C4-2B (cell line): ENCODE measurements at regions not wholly inside any gene's neighbourhood (a gene's known extent, or its start where the extent isn't known, plus 50 kb on each side); places are given as distances from the start of the nearest gene placed in this dataset.

ENCODE experiments used
- H3K27ac ChIP-seq: fragments of 450-650 bp; 2 replicates; pipeline ENCODE4 v1.5.1; 2017
- ZFX ChIP-seq: fragments of 450-650 bp; IDR thresholded peaks from 2 replicates; pipeline ENCODE4 v1.6.1; 2017
- TF ChIP-seq, protein P1 (sequence below): fragments of 450-650 bp; conservative IDR thresholded peaks from 2 replicates; pipeline ENCODE4 v1.5.1; 2017; ENCODE audit warnings: mild to moderate bottlenecking

DNA sequence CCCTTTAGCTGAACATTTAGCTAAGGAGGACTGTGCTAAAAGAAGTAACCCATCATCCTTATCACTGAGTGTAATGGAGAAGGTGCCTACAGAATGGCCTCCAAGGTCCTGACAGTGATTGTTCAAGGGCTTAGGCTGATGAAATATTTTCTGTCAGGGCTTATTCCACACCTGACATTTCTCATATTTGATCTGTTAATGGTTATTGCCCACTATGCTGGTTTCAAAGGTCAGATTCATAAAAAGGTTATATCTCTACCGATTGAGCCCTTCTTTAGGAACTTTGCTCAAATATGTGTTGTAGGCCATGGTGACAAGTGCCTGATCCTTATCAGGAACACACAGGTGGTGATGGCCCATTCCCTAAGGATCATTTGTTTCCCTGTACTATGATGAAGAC lies 766.4 kb upstream of the ADGRL2 start:
- H3K27ac ChIP-seq = no peak overlapping the region
- TF ChIP-seq, protein P1, sequence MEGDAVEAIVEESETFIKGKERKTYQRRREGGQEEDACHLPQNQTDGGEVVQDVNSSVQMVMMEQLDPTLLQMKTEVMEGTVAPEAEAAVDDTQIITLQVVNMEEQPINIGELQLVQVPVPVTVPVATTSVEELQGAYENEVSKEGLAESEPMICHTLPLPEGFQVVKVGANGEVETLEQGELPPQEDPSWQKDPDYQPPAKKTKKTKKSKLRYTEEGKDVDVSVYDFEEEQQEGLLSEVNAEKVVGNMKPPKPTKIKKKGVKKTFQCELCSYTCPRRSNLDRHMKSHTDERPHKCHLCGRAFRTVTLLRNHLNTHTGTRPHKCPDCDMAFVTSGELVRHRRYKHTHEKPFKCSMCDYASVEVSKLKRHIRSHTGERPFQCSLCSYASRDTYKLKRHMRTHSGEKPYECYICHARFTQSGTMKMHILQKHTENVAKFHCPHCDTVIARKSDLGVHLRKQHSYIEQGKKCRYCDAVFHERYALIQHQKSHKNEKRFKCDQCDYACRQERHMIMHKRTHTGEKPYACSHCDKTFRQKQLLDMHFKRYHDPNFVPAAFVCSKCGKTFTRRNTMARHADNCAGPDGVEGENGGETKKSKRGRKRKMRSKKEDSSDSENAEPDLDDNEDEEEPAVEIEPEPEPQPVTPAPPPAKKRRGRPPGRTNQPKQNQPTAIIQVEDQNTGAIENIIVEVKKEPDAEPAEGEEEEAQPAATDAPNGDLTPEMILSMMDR = no peak

DNA sequence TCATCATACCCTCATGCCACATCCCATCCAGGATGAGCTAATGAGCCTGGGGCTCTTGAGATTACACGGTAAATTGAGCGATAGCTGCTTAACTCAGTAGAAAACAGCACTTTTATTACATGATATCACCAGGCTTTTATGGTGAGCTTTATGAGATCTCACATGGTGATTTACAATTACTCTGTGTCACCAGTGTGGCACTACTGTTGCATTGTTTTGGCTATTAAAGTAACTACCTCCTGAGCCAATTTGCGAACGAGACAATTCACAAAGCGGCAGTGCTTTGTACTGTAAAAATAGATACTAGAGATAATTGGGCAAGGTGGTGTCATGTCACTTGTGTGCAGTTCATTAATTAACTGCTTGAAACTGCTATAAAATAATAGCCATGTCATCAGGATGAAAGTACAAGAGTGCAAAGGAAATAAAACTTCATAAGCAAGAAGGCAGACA lies 767.7 kb upstream of the ADGRL2 start:
- TF ChIP-seq ZFX = no peak
- TF ChIP-seq, protein P1 = no peak
- H3K27ac ChIP-seq = no peak overlapping the region

DNA sequence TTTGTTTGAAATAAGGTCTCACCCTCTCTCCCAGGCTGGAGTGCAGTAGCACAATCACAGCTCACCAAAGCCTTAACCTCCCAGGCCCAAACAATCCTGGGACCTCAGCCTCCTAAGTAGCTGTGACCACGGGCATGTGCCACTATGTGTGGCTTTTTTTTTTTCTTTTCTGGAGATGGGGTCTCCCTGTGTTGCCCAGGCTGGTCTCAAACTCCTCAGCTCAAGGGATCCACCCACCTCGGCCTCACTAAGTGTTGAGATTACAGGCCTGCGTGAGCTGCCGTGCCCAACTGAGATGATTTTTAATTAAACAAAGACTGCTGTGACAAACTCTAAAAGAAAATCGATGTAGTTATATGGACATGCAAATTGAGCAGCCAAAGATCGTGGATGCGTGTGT lies 768.4 kb upstream of the ADGRL2 start:
- TF ChIP-seq, protein P1 = no peak
- TF ChIP-seq ZFX = no peak
- no peak overlapping the region for H3K27ac ChIP-seq

DNA sequence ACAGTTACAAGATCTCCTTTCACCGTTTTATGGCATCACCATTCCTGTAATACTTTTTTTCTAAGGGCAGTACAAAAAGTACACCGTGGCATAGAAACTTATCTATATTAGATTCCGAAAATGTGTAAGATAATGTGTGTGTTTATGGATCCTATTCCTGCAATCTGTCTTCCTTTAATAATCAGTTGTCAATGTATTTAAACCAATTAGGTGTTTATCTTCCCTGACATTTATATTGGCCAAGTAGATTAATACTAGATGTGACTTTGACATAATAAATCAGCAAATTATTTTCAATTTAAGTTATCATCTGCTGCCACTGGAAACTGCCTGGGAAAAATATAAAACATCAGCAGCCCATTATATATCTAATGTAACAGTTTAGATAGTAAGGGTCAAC lies 770.3 kb upstream of the ADGRL2 start:
- no peak overlapping the region for H3K27ac ChIP-seq
- no peak for TF ChIP-seq ZFX
- TF ChIP-seq, protein P1 = no peak

DNA sequence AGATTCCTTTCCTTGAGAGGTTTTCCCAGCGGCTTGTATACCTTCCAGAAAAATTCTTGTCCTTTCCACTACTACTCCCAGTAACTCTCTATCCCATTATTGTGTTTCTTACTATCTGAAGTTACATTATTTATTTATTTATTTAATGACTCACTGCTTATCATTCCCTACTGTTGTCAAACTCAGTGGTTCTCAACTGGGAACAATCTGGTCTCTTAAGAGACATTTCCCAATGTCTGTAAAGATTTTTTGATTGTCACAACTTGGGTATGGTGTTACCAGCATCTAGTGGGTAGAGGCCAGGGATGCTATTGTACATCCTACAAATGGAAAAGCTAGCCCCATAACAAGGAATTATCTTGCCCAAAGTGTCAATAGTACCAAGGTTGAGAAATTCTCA lies 771.5 kb upstream of the ADGRL2 start:
- TF ChIP-seq, protein P1 = no peak
- no peak for TF ChIP-seq ZFX
- H3K27ac ChIP-seq = no peak overlapping the region

DNA sequence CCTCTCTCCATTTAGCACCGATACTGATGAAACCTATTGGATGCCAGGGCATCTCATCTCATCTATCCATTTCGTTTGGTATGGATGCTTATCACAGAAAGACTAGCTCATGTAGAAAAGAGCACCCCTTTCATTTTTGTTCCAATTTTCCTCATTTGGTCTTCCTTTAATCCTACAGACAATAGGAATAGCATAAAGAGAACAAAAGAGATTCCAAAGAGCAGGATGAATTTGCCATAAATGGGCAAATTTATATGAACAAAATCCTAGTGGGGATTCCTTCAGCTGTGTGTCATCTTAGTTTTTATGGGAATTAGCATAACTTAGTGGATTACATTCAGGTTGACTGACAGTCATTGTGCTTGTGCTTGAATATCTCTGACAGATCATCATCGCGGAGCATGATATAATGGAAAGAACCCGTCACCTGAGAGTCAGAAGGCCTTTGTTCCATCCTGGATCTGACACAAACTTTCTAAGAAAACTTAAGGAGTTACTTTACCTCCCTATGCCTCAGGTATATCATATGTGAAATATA lies 777.5 kb upstream of the ADGRL2 start:
- no peak overlapping the region for H3K27ac ChIP-seq

DNA sequence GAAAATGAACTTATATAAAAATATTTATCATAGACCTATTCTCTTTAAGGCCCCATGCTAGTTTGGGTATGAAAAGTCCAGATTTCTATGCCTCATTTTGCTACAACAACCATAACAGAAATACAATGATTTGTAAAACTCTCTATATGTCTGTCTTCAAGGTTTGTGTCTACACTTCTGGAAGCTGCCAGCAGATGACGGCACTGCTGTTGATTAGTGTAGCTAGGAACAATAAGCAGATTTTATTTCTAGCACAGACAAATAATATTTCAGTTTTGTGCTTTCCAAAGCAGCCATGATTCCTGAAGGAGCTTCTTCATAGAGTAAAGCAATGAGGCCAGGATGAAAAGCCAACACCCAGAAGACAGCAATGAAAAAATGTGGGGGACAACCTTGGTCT lies 779.6 kb upstream of the ADGRL2 start:
- H3K27ac ChIP-seq = no peak overlapping the region
- TF ChIP-seq, protein P1 = peak; percentile 20
- no peak for TF ChIP-seq ZFX

More for the DNA sequence above, 777.5 kb upstream of the ADGRL2 start:
- TF ChIP-seq, protein P1 = no peak
- TF ChIP-seq ZFX = no peak
